ENCODE measurements at regions not wholly inside any gene's neighbourhood (a gene's known extent, or its start where the extent isn't known, plus 50 kb on each side); places are given as distances from the start of the nearest gene placed in this dataset.
"Not testable (repeated sequence)": the region's sequence is repeated elsewhere in the genome, so short reads cannot be mapped to it uniquely, and the experiment has no call there.

- POLR2A ChIA-PET = no interaction called here
- no peaks in the 10 kb centered on the region for H3K36me3 Mint-ChIP-seq (ENCODE audit: insufficient read depth, unreplicated experiment)
- TF ChIP-seq, protein P1, sequence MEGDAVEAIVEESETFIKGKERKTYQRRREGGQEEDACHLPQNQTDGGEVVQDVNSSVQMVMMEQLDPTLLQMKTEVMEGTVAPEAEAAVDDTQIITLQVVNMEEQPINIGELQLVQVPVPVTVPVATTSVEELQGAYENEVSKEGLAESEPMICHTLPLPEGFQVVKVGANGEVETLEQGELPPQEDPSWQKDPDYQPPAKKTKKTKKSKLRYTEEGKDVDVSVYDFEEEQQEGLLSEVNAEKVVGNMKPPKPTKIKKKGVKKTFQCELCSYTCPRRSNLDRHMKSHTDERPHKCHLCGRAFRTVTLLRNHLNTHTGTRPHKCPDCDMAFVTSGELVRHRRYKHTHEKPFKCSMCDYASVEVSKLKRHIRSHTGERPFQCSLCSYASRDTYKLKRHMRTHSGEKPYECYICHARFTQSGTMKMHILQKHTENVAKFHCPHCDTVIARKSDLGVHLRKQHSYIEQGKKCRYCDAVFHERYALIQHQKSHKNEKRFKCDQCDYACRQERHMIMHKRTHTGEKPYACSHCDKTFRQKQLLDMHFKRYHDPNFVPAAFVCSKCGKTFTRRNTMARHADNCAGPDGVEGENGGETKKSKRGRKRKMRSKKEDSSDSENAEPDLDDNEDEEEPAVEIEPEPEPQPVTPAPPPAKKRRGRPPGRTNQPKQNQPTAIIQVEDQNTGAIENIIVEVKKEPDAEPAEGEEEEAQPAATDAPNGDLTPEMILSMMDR (IDR thresholded peaks at IDR 0.05; ENCODE audit: unreplicated experiment) = no peak
- no peak for DNase-seq (ENCODE audit: unreplicated experiment)
- no peaks in the 10 kb centered on the region for H3K27me3 Mint-ChIP-seq (ENCODE audit: insufficient read depth, unreplicated experiment)
- no peaks in the 10 kb centered on the region for H3K9me3 Mint-ChIP-seq (ENCODE audit: unreplicated experiment)
- intact Hi-C loops (cut with micrococcal nuclease) = no loop called here
- CTCF ChIA-PET = interaction anchor here (0.5 to 0.8 kb wide), 2 partner anchors 18 to 45 kb away, joined by 3 to 4 read pairs; no protein-coding TSS in a partner anchor
- no TSS peak for BruUV-seq (replicated peaks)
- no peaks in the 10 kb centered on the region for H3K4me1 Mint-ChIP-seq (ENCODE audit: insufficient read depth, unreplicated experiment)
- H3K27ac Mint-ChIP-seq (ENCODE audit: low read depth, unreplicated experiment) = no peak overlapping the region
- H3K4me3 Mint-ChIP-seq (ENCODE audit: unreplicated experiment) = no peak overlapping the region
Measured at GRCh38 chr5:57085306-57086081, 88.4 kb upstream of the GPBP1 start.

DNA sequence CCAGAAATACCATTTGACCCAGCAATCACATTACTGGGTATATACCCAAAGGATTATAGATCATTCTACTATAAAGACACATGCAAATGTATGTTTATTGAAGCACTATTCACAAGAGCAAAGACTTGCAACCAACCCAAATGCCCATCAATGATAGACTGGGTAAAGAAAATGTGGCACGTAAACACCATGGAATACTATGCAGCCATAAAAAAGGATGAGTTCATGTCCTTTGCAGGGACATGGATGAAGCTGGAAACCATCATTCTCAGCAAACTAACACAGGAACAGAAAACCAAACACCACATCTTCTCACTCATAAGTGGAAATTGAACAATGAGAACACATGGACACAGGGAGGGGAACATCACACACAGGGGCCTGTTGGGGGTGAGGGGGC lies 85.9 kb upstream of the GPBP1 start:
- BruUV-seq (replicated peaks); CTCF ChIA-PET; POLR2A ChIA-PET; H3K4me3 Mint-ChIP-seq (ENCODE audit: unreplicated experiment); H3K9me3 Mint-ChIP-seq (ENCODE audit: unreplicated experiment); H3K27me3 Mint-ChIP-seq (ENCODE audit: insufficient read depth, unreplicated experiment); H3K36me3 Mint-ChIP-seq (ENCODE audit: insufficient read depth, unreplicated experiment); intact Hi-C loops (cut with micrococcal nuclease); H3K4me1 Mint-ChIP-seq (ENCODE audit: insufficient read depth, unreplicated experiment); DNase-seq (ENCODE audit: unreplicated experiment); H3K27ac Mint-ChIP-seq (ENCODE audit: low read depth, unreplicated experiment): not testable (repeated sequence)

DNA sequence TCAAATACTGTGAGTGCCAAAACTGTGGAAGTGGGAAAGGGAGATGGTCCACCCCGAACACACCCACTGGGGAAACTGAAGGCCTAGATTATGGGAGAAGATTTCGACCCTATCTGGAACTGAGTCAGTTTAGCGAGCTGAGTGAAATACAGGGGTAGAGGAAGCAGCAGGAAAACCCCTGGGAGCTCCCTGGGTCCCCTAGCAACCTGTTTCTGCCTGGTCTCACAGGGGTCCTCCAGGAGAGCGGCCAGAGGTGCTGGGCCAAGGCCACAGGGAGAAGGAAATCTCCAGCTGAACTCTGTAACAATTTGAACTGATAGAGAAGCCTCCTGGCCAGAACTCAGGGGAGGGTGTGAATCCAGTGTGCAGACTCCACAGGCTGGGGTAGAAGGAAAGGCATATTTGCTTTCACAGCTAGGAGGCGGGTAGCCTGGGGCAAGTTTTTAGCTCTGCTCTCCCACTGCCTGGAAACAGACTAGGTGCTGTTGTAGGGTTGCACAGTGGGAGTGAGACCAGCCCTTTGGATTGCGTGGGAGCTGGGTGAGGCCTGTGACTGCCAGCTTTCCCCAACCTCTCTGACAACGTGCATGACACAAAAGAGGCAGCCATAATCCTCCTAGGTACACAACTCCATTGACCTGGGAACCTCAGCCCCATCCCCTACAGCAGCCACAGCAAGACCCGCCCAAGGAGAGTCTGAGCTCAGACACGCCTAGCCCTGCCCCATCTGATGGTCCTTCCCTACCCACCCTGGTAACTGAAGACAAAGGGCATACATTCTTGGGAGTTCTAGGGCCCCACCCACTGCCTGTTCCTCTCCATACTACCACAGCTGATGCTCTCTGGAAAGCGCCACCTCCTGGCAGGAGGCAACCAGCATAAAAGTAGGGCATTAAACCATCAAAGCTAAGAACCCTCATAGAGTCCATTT lies 78.8 kb upstream of the GPBP1 start:
- H3K4me3 Mint-ChIP-seq (ENCODE audit: unreplicated experiment) = no peak overlapping the region
- H3K36me3 Mint-ChIP-seq (ENCODE audit: insufficient read depth, unreplicated experiment) = no peaks in the 10 kb centered on the region
- intact Hi-C loops (cut with micrococcal nuclease) = no loop called here
- ChIA-PET POLR2A (interaction anchor here (0.6 to 1.2 kb wide), 3 partner anchors 11 to 519 kb away, joined by 3 read pairs; no protein-coding TSS in a partner anchor), CTCF (interaction anchor here (0.6 to 1.8 kb wide), 6 partner anchors 12 to 200 kb away, joined by 3 to 4 read pairs (median 4); no protein-coding TSS in a partner anchor)
- no peak overlapping the region for H3K27ac Mint-ChIP-seq (ENCODE audit: low read depth, unreplicated experiment)
- peaks cover 20% of the 10 kb centered on the region for H3K9me3 Mint-ChIP-seq (ENCODE audit: unreplicated experiment)
- BruUV-seq (replicated peaks) = no TSS peak
- TF ChIP-seq, protein P1 (IDR thresholded peaks at IDR 0.05; ENCODE audit: unreplicated experiment) = no peak
- H3K27me3 Mint-ChIP-seq (ENCODE audit: insufficient read depth, unreplicated experiment) = no peaks in the 10 kb centered on the region
- H3K4me1 Mint-ChIP-seq (ENCODE audit: insufficient read depth, unreplicated experiment) = no peaks in the 10 kb centered on the region
- DNase-seq (ENCODE audit: unreplicated experiment) = peak; percentile 40

DNA sequence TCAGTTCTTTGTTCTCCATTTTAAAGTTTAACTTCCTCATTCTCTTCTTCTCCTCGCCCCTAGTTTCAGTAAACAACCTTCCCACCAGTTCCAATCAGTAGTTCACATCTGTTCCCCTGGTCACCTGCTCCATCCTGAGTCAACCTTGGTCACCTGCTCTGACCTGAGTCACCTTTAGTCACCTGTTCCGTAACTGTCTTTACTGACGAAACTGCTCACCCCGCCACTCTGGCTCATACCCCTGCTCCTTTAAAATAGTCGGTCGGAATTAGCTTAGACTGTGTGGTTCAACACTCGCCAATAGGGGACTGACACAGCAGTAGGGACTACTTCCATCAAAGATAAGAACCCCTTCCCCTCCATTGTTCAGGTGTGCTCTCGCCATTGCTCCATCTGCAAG lies 76.3 kb upstream of the GPBP1 start:
- POLR2A ChIA-PET = no interaction called here
- Mint-ChIP-seq H3K36me3 (ENCODE audit: insufficient read depth, unreplicated experiment) (no peaks in the 10 kb centered on the region), H3K9me3 (ENCODE audit: unreplicated experiment) (peaks cover 20% of the 10 kb centered on the region), H3K4me3 (ENCODE audit: unreplicated experiment) (no peak overlapping the region), H3K27ac (ENCODE audit: low read depth, unreplicated experiment) (no peak overlapping the region), H3K27me3 (ENCODE audit: insufficient read depth, unreplicated experiment) (no peaks in the 10 kb centered on the region), H3K4me1 (ENCODE audit: insufficient read depth, unreplicated experiment) (no peaks in the 10 kb centered on the region)
- no TSS peak for BruUV-seq (replicated peaks)
- CTCF ChIA-PET = interaction anchor here (0.7 to 1.1 kb wide), 2 partner anchors 30 to 203 kb away, joined by 3 to 4 read pairs; no protein-coding TSS in a partner anchor
- DNase-seq (ENCODE audit: unreplicated experiment) = no peak
- intact Hi-C loops (cut with micrococcal nuclease) = no loop called here
- TF ChIP-seq, protein P1 (IDR thresholded peaks at IDR 0.05; ENCODE audit: unreplicated experiment) = no peak
